HepG2 (cell line): ENCODE measurements at regions not wholly inside any gene's neighbourhood (a gene's known extent, or its start where the extent isn't known, plus 50 kb on each side); places are given as distances from the start of the nearest gene placed in this dataset.

ENCODE experiments used
- CBX1 ChIP-seq: IDR thresholded peaks from one replicate; pipeline ENCODE4 v1.6.1; 2016; ENCODE audit warnings: antibody characterized with exemption, low read depth
- CTCF ChIP-seq: sonication (generic); formaldehyde crosslinking; IDR thresholded peaks from 2 replicates; pipeline ENCODE4 v1.5.0; 2020; ENCODE audit warnings: mild to moderate bottlenecking, missing genetic modification reagents, moderate library complexity
- DMTF1 ChIP-seq: sonication (generic); formaldehyde crosslinking; IDR thresholded peaks from 2 replicates; pipeline ENCODE4 v1.4.0; 2020; ENCODE audit warnings: mild to moderate bottlenecking, missing genetic modification reagents
- HMGA1 ChIP-seq: sonication (generic); formaldehyde crosslinking; conservative IDR thresholded peaks from 2 replicates; pipeline ENCODE4 v1.4.0; 2020; ENCODE audit warnings: missing genetic modification reagents
- IRF1 ChIP-seq: sonication (generic); formaldehyde crosslinking; IDR thresholded peaks from 2 replicates; pipeline ENCODE4 v1.4.0; 2020; ENCODE audit warnings: low read depth, mild to moderate bottlenecking, missing genetic modification reagents
- IRX3 ChIP-seq: sonication (generic); formaldehyde crosslinking; IDR thresholded peaks from 2 replicates; pipeline ENCODE4 v1.8.1; 2023; ENCODE audit warnings: mild to moderate bottlenecking, low read depth, missing genetic modification reagents, borderline replicate concordance
- MLX ChIP-seq: IDR thresholded peaks from 2 replicates; pipeline ENCODE4 v1.6.1; 2016
- POLR2A ChIP-seq, 2 experiments: IDR thresholded peaks; 2 replicates each; pipeline ENCODE4 v1.6.1; 2011; ENCODE audit warnings: low read depth in 2 of 2, low read length in 2 of 2, mild to moderate bottlenecking in 1 of 2, moderate library complexity in 1 of 2; ENCODE audit not compliant: insufficient read depth in 1 of 2
- POLR2AphosphoS2 ChIP-seq: IDR thresholded peaks from 2 replicates; pipeline ENCODE4 v1.6.1; 2011; ENCODE audit warnings: low read depth, low read length, improper control_type of control experiment
- SMAD1 ChIP-seq: sonication (generic); formaldehyde crosslinking; IDR thresholded peaks from 2 replicates; pipeline ENCODE4 v1.4.0; 2020; ENCODE audit warnings: missing genetic modification reagents, low read depth, mild to moderate bottlenecking, borderline replicate concordance
- THYN1 ChIP-seq: sonication (generic); formaldehyde crosslinking; IDR thresholded peaks from 2 replicates; pipeline ENCODE4 v1.8.1; 2023; ENCODE audit warnings: low read depth, mild to moderate bottlenecking, moderate library complexity, missing genetic modification reagents, borderline replicate concordance

GRCh38 chr10:35942057-35942456 lies 300.0 kb upstream of the FZD8 start:
- no peak for TF ChIP-seq DMTF1 (CRISPR knock-in tag)
- no peak for TF ChIP-seq CTCF
- TF ChIP-seq THYN1 (CRISPR knock-in tag), result no peak
- TF ChIP-seq POLR2AphosphoS2, result no peak
- no peak for TF ChIP-seq IRF1
- TF ChIP-seq IRX3 (CRISPR knock-in tag), result no peak
- TF ChIP-seq MLX (CRISPR knock-in tag), result no peak
- TF ChIP-seq HMGA1 (CRISPR knock-in tag), result no peak
- no peak for TF ChIP-seq SMAD1 (CRISPR knock-in tag)
- TF ChIP-seq CBX1, result no peak
- no peak for TF ChIP-seq POLR2A (IDR thresholded peaks at IDR 0.05; ENCODE audit: insufficient read depth in 1 of 2, low read depth in 2 of 2, low read length in 2 of 2)
